ENCODE measurements at regions not wholly inside any gene's neighbourhood (a gene's known extent, or its start where the extent isn't known, plus 50 kb on each side); places are given as distances from the start of the nearest gene placed in this dataset.
A peak's percentile ranks its signal among the peaks of the same experiment; 100 is the strongest.

GRCh38 chr13:32863596-32863995 lies 152.6 kb upstream of the KL start:
- H3K4me3 ChIP-seq (ENCODE audit: low read depth, low read length): no peak overlapping the region
- no peak for DNase-seq (ENCODE audit: low read depth)
- no peak for TF ChIP-seq CTCF (conservative IDR thresholded peaks at IDR 0.05; ENCODE audit: low read depth, low read length)

- no peak for TF ChIP-seq CTCF (conservative IDR thresholded peaks at IDR 0.05; ENCODE audit: low read depth, low read length)
- no peak for DNase-seq (ENCODE audit: low read depth)
- H3K4me3 ChIP-seq (ENCODE audit: low read depth, low read length): no peak overlapping the region
These were observed 149.3 kb upstream of the KL start for GRCh38 chr13:32866921-32867320.

GRCh38 chr13:32877491-32877890 lies 138.7 kb upstream of the KL start:
- H3K4me3 ChIP-seq (ENCODE audit: low read depth, low read length): no peak overlapping the region
- DNase-seq (ENCODE audit: low read depth): no peak
- TF ChIP-seq CTCF (conservative IDR thresholded peaks at IDR 0.05; ENCODE audit: low read depth, low read length): no peak

GRCh38 chr13:32878163-32878562 lies 138.1 kb upstream of the KL start:
- no peak for TF ChIP-seq CTCF (conservative IDR thresholded peaks at IDR 0.05; ENCODE audit: low read depth, low read length)
- no peak overlapping the region for H3K4me3 ChIP-seq (ENCODE audit: low read depth, low read length)
- peak; percentile 32 for DNase-seq (ENCODE audit: low read depth)

GRCh38 chr13:32880636-32881035 lies 135.6 kb upstream of the KL start:
- no peak for TF ChIP-seq CTCF (conservative IDR thresholded peaks at IDR 0.05; ENCODE audit: low read depth, low read length)
- H3K4me3 ChIP-seq (ENCODE audit: low read depth, low read length): no peak overlapping the region
- DNase-seq (ENCODE audit: low read depth): no peak

- TF ChIP-seq CTCF (conservative IDR thresholded peaks at IDR 0.05; ENCODE audit: low read depth, low read length): no peak
- no peak overlapping the region for H3K4me3 ChIP-seq (ENCODE audit: low read depth, low read length)
- DNase-seq (ENCODE audit: low read depth): no peak
These were observed 135.0 kb upstream of the KL start for GRCh38 chr13:32881074-32881776.

- H3K4me3 ChIP-seq (ENCODE audit: low read depth, low read length): no peak overlapping the region
- no peak for TF ChIP-seq CTCF (conservative IDR thresholded peaks at IDR 0.05; ENCODE audit: low read depth, low read length)
- no peak for DNase-seq (ENCODE audit: low read depth)
These were observed 134.5 kb upstream of the KL start for GRCh38 chr13:32881777-32882145.
